AG09309 (cell line): ENCODE measurements at regions not wholly inside any gene's neighbourhood (a gene's known extent, or its start where the extent isn't known, plus 50 kb on each side); places are given as distances from the start of the nearest gene placed in this dataset.
A peak's percentile ranks its signal among the peaks of the same experiment; 100 is the strongest.

Source experiments
- DNase-seq: peaks from one replicate; pipeline ENCODE4 v3.0.0-alpha.2; 2010; ENCODE audit warnings: low read depth
- H3K4me3 ChIP-seq: 2 replicates; pipeline ENCODE4 v1.5.1; 2011; ENCODE audit warnings: mild to moderate bottlenecking, low read depth, low read length, moderate library complexity; ENCODE audit not compliant: control insufficient read depth
- TF ChIP-seq, protein P1 (sequence below): IDR thresholded peaks from 2 replicates; pipeline ENCODE4 v1.5.1; 2011; ENCODE audit warnings: mild to moderate bottlenecking, low read depth, low read length, inconsistent platforms; ENCODE audit not compliant: insufficient read depth, control insufficient read depth; ENCODE audit errors: missing control alignments

- no peak overlapping the region for H3K4me3 ChIP-seq
- TF ChIP-seq, protein P1, sequence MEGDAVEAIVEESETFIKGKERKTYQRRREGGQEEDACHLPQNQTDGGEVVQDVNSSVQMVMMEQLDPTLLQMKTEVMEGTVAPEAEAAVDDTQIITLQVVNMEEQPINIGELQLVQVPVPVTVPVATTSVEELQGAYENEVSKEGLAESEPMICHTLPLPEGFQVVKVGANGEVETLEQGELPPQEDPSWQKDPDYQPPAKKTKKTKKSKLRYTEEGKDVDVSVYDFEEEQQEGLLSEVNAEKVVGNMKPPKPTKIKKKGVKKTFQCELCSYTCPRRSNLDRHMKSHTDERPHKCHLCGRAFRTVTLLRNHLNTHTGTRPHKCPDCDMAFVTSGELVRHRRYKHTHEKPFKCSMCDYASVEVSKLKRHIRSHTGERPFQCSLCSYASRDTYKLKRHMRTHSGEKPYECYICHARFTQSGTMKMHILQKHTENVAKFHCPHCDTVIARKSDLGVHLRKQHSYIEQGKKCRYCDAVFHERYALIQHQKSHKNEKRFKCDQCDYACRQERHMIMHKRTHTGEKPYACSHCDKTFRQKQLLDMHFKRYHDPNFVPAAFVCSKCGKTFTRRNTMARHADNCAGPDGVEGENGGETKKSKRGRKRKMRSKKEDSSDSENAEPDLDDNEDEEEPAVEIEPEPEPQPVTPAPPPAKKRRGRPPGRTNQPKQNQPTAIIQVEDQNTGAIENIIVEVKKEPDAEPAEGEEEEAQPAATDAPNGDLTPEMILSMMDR = no peak
- DNase-seq = no peak
These were observed 92.9 kb upstream of the MSX1 start for GRCh38 chr4:4766564-4766963.

DNA sequence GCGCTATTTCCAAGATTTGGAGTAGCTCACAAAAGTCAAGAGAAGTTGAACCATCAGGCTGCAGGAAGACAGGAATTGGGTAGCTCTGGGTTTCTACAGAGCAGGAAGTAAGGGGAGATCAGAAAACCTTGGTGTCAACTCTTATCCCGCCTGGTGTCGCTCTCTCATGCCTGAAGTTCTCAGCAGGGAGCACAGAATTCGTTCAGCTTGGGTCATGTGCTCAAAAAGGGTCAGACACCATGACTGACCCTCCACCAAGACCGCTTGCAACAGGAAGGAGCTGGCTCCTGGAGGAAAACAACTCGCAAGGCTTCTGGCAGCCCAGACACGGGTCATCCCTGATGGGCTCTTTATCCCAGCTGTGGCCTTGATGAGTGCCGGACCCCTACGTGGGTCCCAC lies 93.7 kb upstream of the MSX1 start:
- H3K4me3 ChIP-seq = no peak overlapping the region
- TF ChIP-seq, protein P1 = no peak
- DNase-seq = no peak

DNA sequence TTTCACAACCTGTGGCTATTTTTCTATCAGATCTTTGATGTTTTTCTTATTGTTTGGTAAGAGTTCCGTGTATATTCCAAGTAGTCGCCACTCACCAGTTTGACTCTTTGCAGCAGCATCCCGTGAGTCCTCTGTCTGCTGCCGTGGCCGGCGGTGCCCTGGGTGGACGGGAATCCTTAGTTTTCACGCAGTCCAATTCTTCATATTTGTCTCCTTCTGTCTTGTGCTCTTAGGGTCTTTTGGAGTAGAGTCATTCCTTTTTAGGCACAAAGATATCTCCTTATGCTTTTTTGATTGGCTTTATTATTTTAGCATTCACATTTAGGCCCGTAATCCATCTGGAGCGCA lies 94.9 kb upstream of the MSX1 start:
- no peak overlapping the region for H3K4me3 ChIP-seq
- DNase-seq = no peak
- TF ChIP-seq, protein P1 = no peak

DNA sequence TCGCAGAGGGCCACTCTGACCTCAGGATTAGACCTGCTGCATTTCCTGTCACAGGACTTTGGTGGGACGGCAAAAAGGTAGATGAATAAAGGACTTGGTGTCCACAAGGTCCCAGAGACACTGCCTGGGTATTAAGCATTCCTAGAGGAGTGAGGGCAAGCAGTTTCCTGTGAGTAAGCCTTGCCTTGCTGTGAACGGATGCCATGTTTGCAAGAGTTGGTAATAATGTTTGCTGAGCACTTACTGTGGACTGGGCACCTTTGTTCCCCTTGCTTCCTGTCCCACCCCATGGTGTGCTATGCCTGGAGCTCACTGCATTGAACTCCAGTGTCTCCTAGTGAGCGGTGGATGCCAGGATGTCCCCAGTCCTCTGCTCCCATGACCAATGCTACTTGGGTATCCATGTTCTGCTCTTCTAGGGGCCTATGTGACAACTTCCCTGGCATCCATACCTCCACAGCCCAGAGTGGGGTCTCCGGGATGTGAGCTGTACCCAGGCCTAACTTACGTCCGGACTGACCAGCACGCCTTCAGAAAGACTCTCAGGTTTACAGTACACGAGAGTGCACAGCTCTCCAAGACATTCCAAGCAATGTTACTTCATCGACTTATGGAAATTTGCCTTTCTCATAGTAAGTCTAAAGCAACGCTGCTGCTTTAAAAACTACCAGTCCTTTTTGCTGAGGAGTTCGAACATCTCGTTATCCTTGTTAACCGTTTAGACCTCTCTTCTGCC lies 95.5 kb upstream of the MSX1 start:
- DNase-seq = no peak
- no peak overlapping the region for H3K4me3 ChIP-seq
- TF ChIP-seq, protein P1 = no peak

DNA sequence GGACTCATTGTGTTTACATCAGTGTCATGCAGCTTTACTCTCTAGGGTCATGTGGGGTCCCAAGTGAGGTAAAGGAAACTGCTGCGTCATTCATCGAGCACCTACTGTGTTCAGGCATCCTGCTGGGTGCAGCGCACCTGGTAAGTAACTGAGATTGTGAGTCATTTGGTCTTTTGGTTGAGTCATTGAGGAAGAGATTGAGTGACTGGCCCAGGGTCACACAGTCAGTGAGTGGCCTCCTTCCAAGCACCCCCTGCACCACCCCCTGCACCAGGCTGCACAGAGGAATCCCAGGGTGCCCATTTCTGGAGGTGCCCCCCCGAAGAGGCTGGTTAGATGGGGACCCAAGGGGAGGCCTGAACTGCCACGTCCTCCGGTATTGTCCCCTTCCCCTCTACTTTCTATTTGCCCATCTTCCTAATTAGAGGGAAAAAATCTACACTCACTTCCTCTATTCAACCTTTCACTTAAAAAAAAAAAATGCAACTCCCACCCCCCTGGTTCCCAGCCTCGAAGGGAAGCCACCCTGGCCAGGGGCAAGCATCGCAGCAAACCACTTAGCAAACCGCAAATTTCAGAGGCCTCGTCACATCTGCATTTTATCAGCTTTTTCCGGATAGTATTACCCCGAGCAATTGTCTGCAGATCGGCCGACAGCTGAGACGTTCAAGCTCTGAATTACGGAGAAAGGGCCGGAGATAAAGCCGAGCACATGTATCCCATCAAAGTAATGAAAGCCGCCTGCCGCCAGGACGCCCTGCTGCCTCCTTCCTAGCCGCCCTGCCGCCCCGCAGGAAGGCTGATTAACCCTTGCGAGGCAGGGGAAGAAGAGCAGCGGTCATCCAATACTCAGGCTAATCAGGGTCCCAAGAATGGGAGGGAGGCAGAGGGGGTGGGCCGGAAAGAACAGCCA lies 96.3 kb upstream of the MSX1 start:
- peak; percentile 59 for DNase-seq
- no peak overlapping the region for H3K4me3 ChIP-seq
- TF ChIP-seq, protein P1 = no peak

GRCh38 chr4:4762300-4762699 lies 97.2 kb upstream of the MSX1 start:
- H3K4me3 ChIP-seq = no peak overlapping the region
- DNase-seq = no peak

More at GRCh38 chr4:4762300-4762699, 97.2 kb upstream of the MSX1 start:
- TF ChIP-seq, protein P1 = no peak
